ENCODE measurements at regions not wholly inside any gene's neighbourhood (a gene's known extent, or its start where the extent isn't known, plus 50 kb on each side); places are given as distances from the start of the nearest gene placed in this dataset.
A peak's percentile ranks its signal among the peaks of the same experiment; 100 is the strongest.

DNA sequence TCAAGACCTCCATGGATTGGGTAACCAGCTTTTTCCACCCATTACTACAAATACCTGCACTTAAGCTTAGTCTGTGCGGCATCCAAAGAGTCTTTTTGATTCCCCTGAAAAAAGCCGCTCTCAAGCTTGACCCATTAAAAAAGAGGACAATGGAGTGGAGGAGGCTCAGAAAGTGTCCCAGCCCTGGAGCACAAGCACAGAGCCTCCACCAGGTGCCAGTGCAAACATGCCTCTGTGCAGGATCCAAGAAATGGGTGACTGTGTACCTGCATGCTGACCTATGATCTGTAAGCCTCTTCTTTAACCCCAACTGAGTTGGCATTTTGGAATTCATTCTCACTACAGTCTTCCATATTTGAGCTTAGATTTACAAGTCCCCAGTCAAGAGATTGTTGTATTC, 168.3 kb upstream of the TLE4 start:
- TF ChIP-seq, protein P1, sequence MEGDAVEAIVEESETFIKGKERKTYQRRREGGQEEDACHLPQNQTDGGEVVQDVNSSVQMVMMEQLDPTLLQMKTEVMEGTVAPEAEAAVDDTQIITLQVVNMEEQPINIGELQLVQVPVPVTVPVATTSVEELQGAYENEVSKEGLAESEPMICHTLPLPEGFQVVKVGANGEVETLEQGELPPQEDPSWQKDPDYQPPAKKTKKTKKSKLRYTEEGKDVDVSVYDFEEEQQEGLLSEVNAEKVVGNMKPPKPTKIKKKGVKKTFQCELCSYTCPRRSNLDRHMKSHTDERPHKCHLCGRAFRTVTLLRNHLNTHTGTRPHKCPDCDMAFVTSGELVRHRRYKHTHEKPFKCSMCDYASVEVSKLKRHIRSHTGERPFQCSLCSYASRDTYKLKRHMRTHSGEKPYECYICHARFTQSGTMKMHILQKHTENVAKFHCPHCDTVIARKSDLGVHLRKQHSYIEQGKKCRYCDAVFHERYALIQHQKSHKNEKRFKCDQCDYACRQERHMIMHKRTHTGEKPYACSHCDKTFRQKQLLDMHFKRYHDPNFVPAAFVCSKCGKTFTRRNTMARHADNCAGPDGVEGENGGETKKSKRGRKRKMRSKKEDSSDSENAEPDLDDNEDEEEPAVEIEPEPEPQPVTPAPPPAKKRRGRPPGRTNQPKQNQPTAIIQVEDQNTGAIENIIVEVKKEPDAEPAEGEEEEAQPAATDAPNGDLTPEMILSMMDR (conservative IDR thresholded peaks at IDR 0.05 in 1 of 2, IDR thresholded peaks at IDR 0.05 in 1 of 2; ENCODE audit: extremely low read depth in 1 of 2, insufficient read depth in 1 of 2, low read depth in 1 of 2, low read length in 2 of 2), result peak in 1 of 2 donors; percentile 5
- no peak for TF ChIP-seq EZH2 (IDR thresholded peaks at IDR 0.05; ENCODE audit: borderline replicate concordance, low read length)
